SK-N-SH (cell line): ENCODE measurements at regions not wholly inside any gene's neighbourhood (a gene's known extent, or its start where the extent isn't known, plus 50 kb on each side); places are given as distances from the start of the nearest gene placed in this dataset.
"Not testable (repeated sequence)": the region's sequence is repeated elsewhere in the genome, so short reads cannot be mapped to it uniquely, and the experiment has no call there.

Source experiments
- CTCF ChIA-PET: fragments of 300-600, 350-600 bp; formaldehyde crosslinking; extraction: SDS; loops from one replicate; lab custom pipeline; 2021; lab: Yijun Ruan, JAX
- POLR2A ChIA-PET: fragments of 350-600 bp; sonication (Branson Sonifier 250); formaldehyde crosslinking; extraction: SDS; loops from one replicate; lab custom pipeline; 2020; ENCODE audit warnings: antibody characterized with exemption, inconsistent platforms; lab: Yijun Ruan, JAX
- DNase-seq: peaks from one replicate; pipeline ENCODE4 v3.0.0; 2012
- H2AFZ ChIP-seq: fragments of 200-600 bp; sonication (generic); 2 replicates; pipeline ENCODE4 v1.8.1; 2016; ENCODE audit warnings: antibody characterized with exemption, mild to moderate bottlenecking, low read depth
- H3F3A ChIP-seq: fragments of 200-600 bp; sonication (generic); replicated peaks from 2 replicates; pipeline ENCODE3; 2016; ENCODE audit warnings: antibody characterized with exemption, mild to moderate bottlenecking; ENCODE audit not compliant: insufficient read depth
- H3K27ac ChIP-seq, 2 experiments: fragments of 200-500 bp in 1 of 2; fragments of 200-600 bp in 1 of 2; sonication (Bioruptor generic) in 1 of 2; sonication (generic), shearing (Covaris generic) in 1 of 2; 2 replicates each; pipeline versions ENCODE4 v1.5.1 to v1.6.1; 2014 to 2016; ENCODE audit warnings: low read depth in 2 of 2, inconsistent platforms in 1 of 2, low read length in 1 of 2, mild to moderate bottlenecking in 1 of 2, mixed read lengths in 1 of 2
- H3K27me3 ChIP-seq: fragments of 200-600 bp; sonication (generic), shearing (Covaris generic); 2 replicates; pipeline ENCODE4 v1.6.1; 2016; ENCODE audit warnings: mixed run types; ENCODE audit not compliant: insufficient read depth
- H3K36me3 ChIP-seq, 2 experiments: fragments of 200-500 bp in 1 of 2; fragments of 200-600 bp in 1 of 2; sonication (Bioruptor generic) in 1 of 2; sonication (generic) in 1 of 2; replicated peaks in 1 of 2; 2 replicates each; pipeline versions ENCODE3 to v1.5.1; 2014 to 2016; ENCODE audit warnings: low read length in 1 of 2, mild to moderate bottlenecking in 1 of 2; ENCODE audit not compliant: insufficient read depth in 2 of 2, control insufficient read depth in 1 of 2
- H3K4me1 ChIP-seq, 2 experiments: fragments of 200-500 bp in 1 of 2; fragments of 200-600 bp in 1 of 2; sonication (Bioruptor generic) in 1 of 2; sonication (generic), shearing (Covaris generic) in 1 of 2; 2 replicates each; pipeline versions ENCODE4 v1.5.1 to v1.6.1; 2014 to 2016; ENCODE audit warnings: low read depth in 1 of 2, low read length in 1 of 2, mixed run types in 1 of 2; ENCODE audit not compliant: insufficient read depth in 2 of 2, control insufficient read depth in 1 of 2
- H3K4me2 ChIP-seq: fragments of 200-600 bp; sonication (generic), shearing (Covaris generic); 2 replicates; pipeline ENCODE4 v1.6.1; 2017; ENCODE audit warnings: mixed run types
- H3K4me3 ChIP-seq, 2 experiments: fragments of 200-500 bp in 1 of 2; fragments of 200-600 bp in 1 of 2; sonication (Bioruptor generic) in 1 of 2; sonication (generic), shearing (Covaris generic) in 1 of 2; 2 replicates each; pipeline versions ENCODE4 v1.5.1 to v1.8.1; 2014 to 2016; ENCODE audit warnings: low read depth in 2 of 2, inconsistent platforms in 1 of 2, low read length in 1 of 2, mild to moderate bottlenecking in 1 of 2, mixed read lengths in 1 of 2, moderate library complexity in 1 of 2
- H3K79me2 ChIP-seq: fragments of 200-600 bp; sonication (generic); 2 replicates; pipeline ENCODE4 v1.8.1; 2017; ENCODE audit warnings: mild to moderate bottlenecking; ENCODE audit not compliant: insufficient read depth
- H3K9ac ChIP-seq: fragments of 200-600 bp; sonication (generic); 2 replicates; pipeline ENCODE4 v1.6.1; 2017; ENCODE audit warnings: mixed run types
- H3K9me2 ChIP-seq: fragments of 200-600 bp; sonication (generic); 2 replicates; pipeline ENCODE4 v1.6.1; 2017; ENCODE audit warnings: mixed run types
- H3K9me3 ChIP-seq: fragments of 200-600 bp; sonication (generic); 2 replicates; pipeline ENCODE4 v1.6.1; 2017; ENCODE audit warnings: mixed run types, mild to moderate bottlenecking, moderate library complexity
- H4K20me1 ChIP-seq: fragments of 200-600 bp; sonication (generic); 2 replicates; pipeline ENCODE4 v1.6.1; 2017; ENCODE audit warnings: mild to moderate bottlenecking, mixed run types; ENCODE audit not compliant: insufficient read depth
- EP300 ChIP-seq, 2 experiments: IDR thresholded peaks; 2 replicates each; pipeline versions ENCODE4 v1.4.0 to v1.6.1; 2012; ENCODE audit warnings: borderline replicate concordance in 1 of 2, low read depth in 1 of 2, low read length in 1 of 2
- GATA2 ChIP-seq: sonication (generic); formaldehyde crosslinking; IDR thresholded peaks from 2 replicates; pipeline ENCODE4 v1.5.0; 2020; ENCODE audit warnings: mild to moderate bottlenecking, missing genetic modification reagents
- JUND ChIP-seq: IDR thresholded peaks from 2 replicates; pipeline ENCODE4 v1.4.0; 2012
- MXI1 ChIP-seq: IDR thresholded peaks from 2 replicates; pipeline ENCODE4 v1.6.1; 2012; ENCODE audit warnings: mild to moderate bottlenecking, low read depth, low read length, improper control_type of control experiment
- NFIC ChIP-seq: IDR thresholded peaks from 2 replicates; pipeline ENCODE4 v1.4.0; 2012; ENCODE audit warnings: borderline replicate concordance
- POLR2AphosphoS5 ChIP-seq: IDR thresholded peaks from 2 replicates; pipeline ENCODE4 v1.6.1; 2012; ENCODE audit warnings: low read depth, low read length
- RAD21 ChIP-seq: IDR thresholded peaks from 2 replicates; pipeline ENCODE4 v1.6.1; 2012; ENCODE audit warnings: mild to moderate bottlenecking, low read length
- RXRA ChIP-seq: IDR thresholded peaks from 2 replicates; pipeline ENCODE4 v1.4.0; 2012; ENCODE audit warnings: low read depth, mild to moderate bottlenecking, borderline replicate concordance
- SMC3 ChIP-seq: IDR thresholded peaks from 2 replicates; pipeline ENCODE4 v1.6.1; 2012; ENCODE audit warnings: low read depth, low read length, improper control_type of control experiment
- TAF1 ChIP-seq: IDR thresholded peaks from 2 replicates; pipeline ENCODE4 v1.6.1; 2012; ENCODE audit warnings: low read depth, mild to moderate bottlenecking, low read length, moderate library complexity, borderline replicate concordance
- TCF12 ChIP-seq: IDR thresholded peaks from 2 replicates; pipeline ENCODE4 v1.4.0; 2012
- TEAD4 ChIP-seq: IDR thresholded peaks from 2 replicates; pipeline ENCODE4 v1.4.0; 2012; ENCODE audit warnings: mild to moderate bottlenecking, borderline replicate concordance; ENCODE audit not compliant: insufficient read depth
- WGBS: methylation state at CpG from one replicate; pipeline ENCODE4 v1.1.6; 2017; ENCODE audit warnings: low lambda C conversion rate; 5-methylcytosine and 5-hydroxymethylcytosine counted together
- TF ChIP-seq, protein P1 (sequence below): IDR thresholded peaks from 2 replicates; pipeline ENCODE4; 2012
- TF ChIP-seq, protein P2 (sequence below): IDR thresholded peaks from 2 replicates; pipeline ENCODE4 v1.4.0; 2012; ENCODE audit warnings: low read depth
- TF ChIP-seq, protein P3 (sequence below): fragments of 200-600 bp; sonication (generic); IDR thresholded peaks from 2 replicates; pipeline ENCODE4 v1.6.1; 2017; ENCODE audit warnings: antibody characterized with exemption, mild to moderate bottlenecking, moderate library complexity

DNA sequence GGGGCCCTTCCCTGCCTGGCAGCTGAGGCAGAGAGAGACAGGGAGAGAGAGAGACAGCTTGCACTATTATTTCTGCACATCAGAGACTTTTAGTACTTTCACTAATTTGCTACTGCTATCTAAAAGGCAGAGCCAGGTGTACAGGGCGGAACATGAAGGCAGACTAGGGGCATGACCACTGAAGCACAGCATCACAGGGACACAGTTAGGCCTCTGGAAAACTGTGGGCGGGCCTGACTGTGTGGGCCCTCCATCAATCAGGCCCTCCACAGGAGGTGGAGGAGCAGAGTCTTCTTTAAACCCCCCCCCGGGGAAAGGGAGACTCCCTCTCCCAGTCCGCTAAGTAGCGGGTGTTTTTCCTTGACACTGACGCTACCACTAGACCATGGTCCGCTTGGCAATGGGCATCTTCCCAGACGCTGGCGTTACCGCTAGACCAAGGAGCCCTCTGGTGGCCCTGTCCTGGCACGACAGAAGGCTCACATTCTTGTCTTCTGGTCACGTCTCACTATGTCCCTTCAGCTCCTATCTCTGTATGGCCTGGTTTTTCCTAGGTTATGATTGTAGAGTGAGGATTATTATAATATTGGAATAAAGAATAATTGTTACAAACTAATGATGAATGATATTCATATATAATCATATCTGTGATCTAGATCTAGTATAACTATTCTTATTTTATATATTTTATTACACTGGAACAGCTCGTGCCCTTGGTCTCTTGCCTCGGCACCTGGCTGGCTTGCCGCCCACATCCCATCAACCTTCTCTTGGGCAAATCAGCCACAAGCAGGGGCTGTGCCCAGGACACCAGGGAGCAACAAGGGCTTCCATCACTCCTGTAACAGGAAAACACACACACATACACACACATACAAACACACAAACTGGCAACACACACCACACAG lies 60.7 kb upstream of the PPP2R2D start:
- H3K27me3 ChIP-seq, H3F3A ChIP-seq: not testable (repeated sequence)
- TF ChIP-seq RAD21: peak; percentile 30; the same call in 1 of the 2 replicates
- TF ChIP-seq, all 33 proteins: peak for 1; not testable (repeated sequence) for 32
- H3K4me3 ChIP-seq, H2AFZ ChIP-seq, H3K9ac ChIP-seq, H3K9me2 ChIP-seq, H3K36me3 ChIP-seq, H3K4me2 ChIP-seq, H3K4me1 ChIP-seq, H4K20me1 ChIP-seq, H3K27ac ChIP-seq, DNase-seq, H3K79me2 ChIP-seq, H3K9me3 ChIP-seq, POLR2A ChIA-PET: not testable (repeated sequence)
- WGBS: 60% methylated on average over 14 of the region's 15 CpGs
- CTCF ChIA-PET: interaction anchor here (1.1 to 1.3 kb wide), 3 partner anchors 9 to 183 kb away, joined by 4 to 6 read pairs (median 4); no protein-coding TSS in a partner anchor

DNA sequence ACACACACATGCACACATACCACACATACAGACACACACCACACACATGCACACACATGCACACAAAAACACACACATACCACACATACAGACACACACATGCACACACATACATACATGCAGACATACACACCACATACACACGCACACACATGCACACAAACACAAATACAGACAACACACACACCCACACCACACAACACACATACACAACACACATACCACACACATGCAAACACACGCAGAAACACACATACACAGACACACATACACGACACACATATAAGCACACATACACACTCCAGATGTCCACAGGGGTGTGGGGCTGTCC lies 60.1 kb upstream of the PPP2R2D start:
- Histone ChIP-seq H4K20me1 (no peaks in the 10 kb centered on the region), H3K9me2 (no peaks in the 10 kb centered on the region), H3K4me2 (no peak overlapping the region), H3K27ac (no peak overlapping the region), H3K27me3 (no peaks in the 10 kb centered on the region), H3K4me3 (no peak overlapping the region), H2AFZ (no peak overlapping the region), H3K9me3 (no peaks in the 10 kb centered on the region), H3K4me1 (no peaks in the 10 kb centered on the region), H3K9ac (no peak overlapping the region), H3K79me2 (no peaks in the 10 kb centered on the region), H3F3A (no peaks in the 10 kb centered on the region), H3K36me3 (no peaks in the 10 kb centered on the region)
- no peak for TF ChIP-seq TAF1
- no peak for TF ChIP-seq NFIC
- TF ChIP-seq RXRA: no peak
- TF ChIP-seq SMC3: no peak
- TF ChIP-seq MXI1: no peak
- TF ChIP-seq, protein P1, sequence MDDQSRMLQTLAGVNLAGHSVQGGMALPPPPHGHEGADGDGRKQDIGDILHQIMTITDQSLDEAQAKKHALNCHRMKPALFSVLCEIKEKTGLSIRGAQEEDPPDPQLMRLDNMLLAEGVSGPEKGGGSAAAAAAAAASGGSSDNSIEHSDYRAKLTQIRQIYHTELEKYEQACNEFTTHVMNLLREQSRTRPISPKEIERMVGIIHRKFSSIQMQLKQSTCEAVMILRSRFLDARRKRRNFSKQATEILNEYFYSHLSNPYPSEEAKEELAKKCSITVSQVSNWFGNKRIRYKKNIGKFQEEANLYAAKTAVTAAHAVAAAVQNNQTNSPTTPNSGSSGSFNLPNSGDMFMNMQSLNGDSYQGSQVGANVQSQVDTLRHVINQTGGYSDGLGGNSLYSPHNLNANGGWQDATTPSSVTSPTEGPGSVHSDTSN: no peak
- TF ChIP-seq JUND: no peak
- TF ChIP-seq, protein P2, sequence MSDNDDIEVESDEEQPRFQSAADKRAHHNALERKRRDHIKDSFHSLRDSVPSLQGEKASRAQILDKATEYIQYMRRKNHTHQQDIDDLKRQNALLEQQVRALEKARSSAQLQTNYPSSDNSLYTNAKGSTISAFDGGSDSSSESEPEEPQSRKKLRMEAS: no peak
- no peak for TF ChIP-seq RAD21
- TF ChIP-seq, protein P3, sequence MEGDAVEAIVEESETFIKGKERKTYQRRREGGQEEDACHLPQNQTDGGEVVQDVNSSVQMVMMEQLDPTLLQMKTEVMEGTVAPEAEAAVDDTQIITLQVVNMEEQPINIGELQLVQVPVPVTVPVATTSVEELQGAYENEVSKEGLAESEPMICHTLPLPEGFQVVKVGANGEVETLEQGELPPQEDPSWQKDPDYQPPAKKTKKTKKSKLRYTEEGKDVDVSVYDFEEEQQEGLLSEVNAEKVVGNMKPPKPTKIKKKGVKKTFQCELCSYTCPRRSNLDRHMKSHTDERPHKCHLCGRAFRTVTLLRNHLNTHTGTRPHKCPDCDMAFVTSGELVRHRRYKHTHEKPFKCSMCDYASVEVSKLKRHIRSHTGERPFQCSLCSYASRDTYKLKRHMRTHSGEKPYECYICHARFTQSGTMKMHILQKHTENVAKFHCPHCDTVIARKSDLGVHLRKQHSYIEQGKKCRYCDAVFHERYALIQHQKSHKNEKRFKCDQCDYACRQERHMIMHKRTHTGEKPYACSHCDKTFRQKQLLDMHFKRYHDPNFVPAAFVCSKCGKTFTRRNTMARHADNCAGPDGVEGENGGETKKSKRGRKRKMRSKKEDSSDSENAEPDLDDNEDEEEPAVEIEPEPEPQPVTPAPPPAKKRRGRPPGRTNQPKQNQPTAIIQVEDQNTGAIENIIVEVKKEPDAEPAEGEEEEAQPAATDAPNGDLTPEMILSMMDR: no peak
- TF ChIP-seq GATA2: no peak
- no peak for TF ChIP-seq TCF12
- TF ChIP-seq POLR2AphosphoS5: no peak
- no peak for TF ChIP-seq EP300 (IDR thresholded peaks at IDR 0.05; ENCODE audit: borderline replicate concordance in 1 of 2, low read depth in 1 of 2, low read length in 1 of 2)
- TF ChIP-seq TEAD4: no peak
- WGBS: 59% methylated on average over 3 of the region's 3 CpGs
- CTCF ChIA-PET: interaction anchor here (1.0 to 1.3 kb wide), 3 partner anchors 13 to 183 kb away, joined by 3 to 4 read pairs (median 4); no protein-coding TSS in a partner anchor
- POLR2A ChIA-PET: no interaction called here
- no peak for DNase-seq
